GM18868 (cell line): ENCODE measurements at regions not wholly inside any gene's neighbourhood (a gene's known extent, or its start where the extent isn't known, plus 50 kb on each side); places are given as distances from the start of the nearest gene placed in this dataset.
"Not testable (repeated sequence)": the region's sequence is repeated elsewhere in the genome, so short reads cannot be mapped to it uniquely, and the experiment has no call there.

ENCODE experiments used
- ATAC-seq: cut with Tn5 transposase; IDR thresholded peaks from one replicate; pipeline ENCODE4 v1.9.1; 2021; ENCODE audit warnings: mild to moderate bottlenecking, moderate library complexity; ENCODE audit not compliant: unreplicated experiment

DNA sequence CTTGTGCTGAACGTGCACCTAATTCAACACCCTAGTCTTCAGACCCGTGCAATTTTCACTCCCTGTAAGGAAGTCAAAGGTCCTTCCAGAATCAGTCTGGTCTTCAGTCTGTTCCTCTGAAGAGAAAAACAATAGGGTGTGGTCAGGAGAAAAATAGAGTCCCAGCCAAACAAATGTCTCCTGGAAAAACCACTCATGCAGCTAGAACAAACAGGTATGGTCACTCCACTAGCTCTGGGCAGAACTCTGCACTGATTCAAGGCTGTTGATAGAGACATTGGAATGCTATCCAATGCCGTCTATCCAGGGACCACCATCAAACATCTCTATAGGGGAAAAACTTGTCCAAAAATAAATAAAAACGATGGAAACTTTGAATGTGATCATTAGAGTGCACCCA is 81.8 kb upstream of the MAP3K1 start:
- ATAC-seq: no peak

DNA sequence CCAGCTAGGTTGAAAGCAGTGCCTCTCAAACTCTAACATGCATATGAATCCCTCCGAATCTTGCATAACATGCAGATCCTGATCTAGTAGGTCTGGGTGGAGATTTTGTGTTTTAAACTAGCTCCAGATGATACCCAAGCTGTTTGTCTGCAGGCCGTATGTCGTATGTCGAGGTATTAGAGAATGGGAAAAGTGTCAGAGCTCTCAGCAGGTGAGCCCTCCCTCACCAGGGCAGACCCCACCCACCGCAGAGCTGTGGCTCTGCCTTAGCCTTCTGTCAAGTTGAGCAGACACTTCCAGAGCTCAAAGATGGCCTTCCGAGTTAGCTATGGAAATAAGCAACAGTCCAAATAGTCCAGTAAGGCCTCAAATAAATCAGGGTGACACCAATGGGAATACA is 83.2 kb upstream of the MAP3K1 start:
- ATAC-seq: no peak

DNA sequence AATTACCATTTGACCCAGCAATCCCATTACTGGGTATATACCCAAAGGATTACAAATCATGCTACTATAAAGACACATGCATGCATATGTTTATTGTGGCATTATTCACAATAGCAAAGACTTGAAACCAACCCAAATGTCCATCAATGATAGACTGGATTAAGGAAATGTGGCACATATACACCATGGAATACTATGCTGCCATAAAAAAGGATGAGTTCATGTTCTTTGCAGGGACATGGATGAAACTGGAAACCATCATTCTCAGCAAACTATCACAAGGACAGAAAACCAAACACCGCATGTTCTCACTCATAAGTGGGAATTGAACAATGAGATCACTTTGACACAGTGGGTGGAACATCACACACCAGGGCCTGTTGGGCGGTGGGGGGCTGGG is 83.9 kb upstream of the MAP3K1 start:
- not testable (repeated sequence) for ATAC-seq

DNA sequence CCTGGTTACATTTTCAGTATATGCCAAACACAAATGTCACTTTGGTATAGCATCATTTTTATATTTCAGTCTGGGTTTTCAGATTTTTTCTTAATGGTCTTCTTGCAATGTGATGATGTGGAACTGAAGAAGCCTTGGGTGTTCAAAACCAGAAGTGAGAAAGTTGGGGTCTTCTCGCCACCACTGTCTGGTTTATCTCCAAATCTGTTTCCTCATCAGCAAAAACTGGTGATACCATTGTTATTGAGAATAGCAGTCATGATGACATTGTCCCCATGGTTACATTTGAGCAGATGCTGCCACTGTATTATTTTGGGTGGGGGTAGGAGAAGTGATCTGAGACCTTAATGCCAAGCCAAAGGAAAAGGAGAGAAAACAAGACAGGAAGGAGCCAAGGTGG is 85.9 kb upstream of the MAP3K1 start:
- ATAC-seq: no peak

DNA sequence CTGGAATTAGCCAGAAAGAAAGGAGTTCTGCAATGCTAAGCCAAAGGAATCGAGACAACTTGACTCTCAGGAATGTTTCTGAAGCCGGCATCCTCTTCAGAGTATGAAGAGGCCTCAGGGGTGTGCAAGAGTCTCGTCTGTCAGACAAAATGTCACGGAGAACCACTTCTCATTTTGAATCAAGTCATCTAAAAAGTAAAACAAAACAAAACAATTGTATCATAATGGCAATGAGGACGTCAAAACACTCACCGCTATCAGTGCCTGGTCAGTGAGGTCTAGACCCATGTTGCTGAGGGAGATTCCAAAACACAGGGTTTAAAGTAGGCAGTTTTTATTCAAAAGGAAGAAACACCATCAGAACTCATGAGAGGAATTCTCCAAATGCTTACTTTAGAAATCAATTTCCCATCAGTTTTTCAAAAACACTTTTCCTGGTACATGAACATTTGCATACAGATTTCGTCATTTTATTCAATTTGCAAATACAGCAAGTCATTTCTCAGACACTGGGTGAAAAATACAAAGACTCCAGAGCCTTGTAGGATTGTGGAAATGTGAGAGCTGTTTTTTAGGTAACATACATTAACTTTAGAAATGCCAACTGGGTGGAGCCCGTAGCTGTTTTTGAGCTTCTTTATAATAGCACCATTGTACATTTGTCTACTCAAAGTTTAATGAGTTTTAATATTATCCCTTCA is 89.5 kb upstream of the MAP3K1 start:
- no peak for ATAC-seq

DNA sequence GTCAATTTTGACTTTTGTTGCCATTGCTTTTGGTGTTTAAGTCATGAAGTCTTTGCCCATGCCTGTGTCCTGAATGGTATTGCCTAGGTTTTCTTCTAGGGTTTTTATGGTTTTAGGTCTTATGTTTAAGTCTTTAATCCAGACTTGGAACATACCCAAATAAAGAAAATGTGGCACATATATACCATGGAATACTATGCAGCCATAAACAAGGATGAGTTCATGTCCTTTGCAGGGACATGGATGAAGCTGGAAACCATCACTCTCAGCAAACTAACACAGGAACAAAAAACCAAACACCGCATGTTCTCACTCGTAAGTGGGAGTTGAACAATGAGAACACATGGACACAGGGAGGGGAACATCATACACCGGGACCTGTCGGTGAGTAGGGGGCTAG is 90.5 kb upstream of the MAP3K1 start:
- not testable (repeated sequence) for ATAC-seq

DNA sequence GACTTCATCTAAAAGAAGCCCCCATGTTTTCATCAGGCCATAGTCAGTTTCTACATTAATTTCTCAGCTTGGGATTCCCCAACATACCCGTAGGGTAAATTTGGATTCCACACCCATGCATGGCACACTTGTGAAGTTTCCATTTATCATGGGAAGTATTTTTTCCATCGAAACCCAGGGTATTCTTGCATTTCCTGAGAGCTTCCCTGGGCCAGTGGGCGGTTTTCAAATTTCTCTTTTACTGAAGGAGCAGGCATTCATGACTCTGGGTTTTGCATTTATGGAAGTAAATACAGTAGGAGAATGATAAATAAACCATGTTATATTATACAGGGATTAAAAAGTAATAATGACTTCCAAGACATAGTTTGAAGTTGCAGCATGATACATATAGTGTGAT is 93.0 kb upstream of the MAP3K1 start:
- no peak for ATAC-seq

DNA sequence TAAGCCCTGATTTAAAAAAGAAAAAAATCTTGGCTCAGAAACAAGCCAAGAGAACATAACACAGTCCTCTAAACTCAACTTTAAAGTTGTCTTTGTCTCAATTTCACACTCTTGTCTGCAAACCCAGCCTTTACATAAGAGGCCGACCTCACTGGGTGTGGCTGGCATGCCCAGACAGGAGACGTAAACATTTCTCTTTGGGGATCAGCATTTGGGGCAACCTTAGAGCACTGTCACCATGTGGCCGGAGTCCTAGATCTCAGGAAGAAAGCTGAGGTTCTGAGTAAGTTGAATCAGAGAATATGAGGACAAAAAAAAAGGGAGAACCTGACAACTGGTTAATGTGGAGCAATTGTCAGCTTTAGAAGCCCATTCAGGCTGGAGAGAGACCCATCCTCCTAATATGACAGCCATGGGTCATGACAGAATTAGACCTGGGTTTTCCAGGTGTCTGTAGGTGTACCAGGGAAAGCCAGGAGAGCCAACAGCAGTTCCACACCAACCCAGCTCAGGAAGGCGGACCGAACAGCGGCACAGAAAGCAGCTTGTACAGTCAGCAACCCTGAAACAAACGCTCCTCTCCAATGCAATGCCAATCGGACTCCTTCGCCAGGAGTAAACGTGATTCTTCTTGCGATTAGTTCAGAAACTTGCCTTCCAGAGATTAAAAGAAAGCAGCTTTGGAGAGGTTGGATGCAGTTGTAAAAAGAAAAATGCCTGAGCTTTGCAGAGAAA is 97.9 kb upstream of the MAP3K1 start:
- ATAC-seq: no peak

DNA sequence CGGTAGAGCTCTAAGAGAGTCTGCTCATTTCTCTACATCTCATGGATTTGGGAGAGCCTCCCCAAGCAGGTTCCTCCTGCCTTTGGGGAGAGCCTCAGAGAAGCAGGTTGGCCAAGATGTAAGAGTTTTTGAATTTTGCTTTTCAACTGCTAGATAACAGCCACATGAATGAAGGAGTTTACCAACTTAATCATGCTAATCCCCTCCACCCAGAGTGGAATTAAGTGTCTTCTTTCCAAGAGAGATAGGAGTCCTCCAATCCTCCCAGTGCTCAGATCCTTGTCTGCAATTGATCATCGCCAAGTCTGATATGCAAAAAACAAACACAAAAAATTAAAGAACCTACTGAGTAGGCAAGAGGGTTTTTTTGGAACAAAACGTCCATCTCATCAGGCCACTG is 99.4 kb upstream of the MAP3K1 start:
- no peak for ATAC-seq

DNA sequence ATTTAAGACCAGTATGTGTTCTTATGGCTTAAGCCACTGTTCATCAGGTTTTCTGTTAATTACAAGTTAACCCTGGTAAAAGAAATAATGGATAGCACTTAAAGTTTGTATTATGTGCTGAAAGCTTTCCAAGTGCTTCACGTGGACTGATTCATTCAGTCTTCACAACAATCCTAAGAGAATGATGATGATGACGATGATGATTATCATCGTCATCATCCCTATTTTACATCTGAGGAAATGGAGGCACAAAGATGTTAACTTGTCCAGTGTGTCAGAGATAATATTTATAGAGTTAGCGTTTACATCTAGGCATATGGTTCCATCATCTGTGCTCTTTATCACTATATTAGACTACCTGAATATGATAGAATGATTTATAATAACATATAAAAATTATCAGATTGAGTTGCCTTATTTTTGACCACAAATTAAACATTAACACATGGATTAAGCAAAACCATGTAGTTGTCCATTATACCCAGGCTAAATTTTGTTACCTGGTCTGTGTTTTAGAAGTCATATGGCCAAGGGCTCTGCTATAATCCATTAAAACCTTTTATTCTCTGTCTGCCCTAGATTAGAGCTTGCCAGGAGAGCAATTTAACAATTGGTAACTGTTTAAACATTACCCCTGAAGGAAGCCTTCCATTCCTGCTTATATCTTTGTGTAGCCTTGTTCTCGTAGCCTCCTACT is 102.3 kb upstream of the MAP3K1 start:
- no peak for ATAC-seq

DNA sequence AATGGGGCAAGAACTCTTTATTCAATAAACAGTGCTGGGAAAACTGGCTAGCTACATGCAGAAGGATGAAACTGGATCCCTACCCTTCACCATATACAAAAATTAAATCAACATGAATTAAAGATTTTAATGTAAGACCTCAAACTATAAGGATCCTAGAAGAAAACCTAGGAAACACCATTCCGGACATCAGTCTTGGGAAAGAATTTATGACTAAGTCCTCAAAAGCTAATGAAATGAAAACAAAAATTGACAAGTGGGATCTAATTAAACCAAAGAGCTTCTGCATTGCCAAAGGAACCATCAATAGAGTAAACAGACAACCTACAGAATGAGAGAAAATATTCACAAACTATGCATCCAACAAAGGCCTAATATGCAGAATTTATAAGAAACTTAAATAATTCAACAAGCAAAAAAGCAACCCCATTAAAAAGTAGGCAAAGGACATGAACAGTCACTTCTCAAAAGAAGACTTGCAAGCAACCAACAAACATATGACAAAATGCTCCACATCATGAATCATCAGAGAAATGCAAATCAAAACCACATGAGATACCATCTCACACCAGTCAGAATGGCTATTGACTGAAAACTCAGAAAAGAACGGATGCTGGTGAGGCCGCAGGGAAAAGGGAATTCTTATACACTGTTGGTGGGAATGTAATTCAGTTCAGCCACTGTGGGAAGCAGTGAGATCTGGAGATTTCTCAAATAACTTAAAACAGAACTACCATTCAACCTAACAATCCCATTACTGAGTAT is 104.3 kb upstream of the MAP3K1 start:
- ATAC-seq: no peak

DNA sequence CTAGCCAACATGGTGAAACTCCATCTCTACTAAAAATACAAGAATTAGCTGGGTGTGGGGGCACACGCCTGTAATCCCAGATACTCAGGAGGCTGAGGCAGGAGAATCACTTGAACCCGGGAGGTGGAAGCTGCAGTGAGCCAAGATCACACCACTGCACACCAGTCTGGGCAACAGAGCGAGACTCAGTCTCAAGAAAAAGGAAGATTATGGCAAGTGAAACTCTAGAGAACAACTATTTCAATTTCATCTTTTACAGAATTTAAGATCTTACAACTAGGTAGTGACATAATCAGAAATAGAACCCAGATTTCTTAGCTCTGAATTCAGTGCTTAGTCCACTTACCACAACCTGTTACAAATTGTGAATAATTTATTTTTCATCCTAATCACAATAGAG is 108.8 kb upstream of the MAP3K1 start:
- ATAC-seq: no peak

DNA sequence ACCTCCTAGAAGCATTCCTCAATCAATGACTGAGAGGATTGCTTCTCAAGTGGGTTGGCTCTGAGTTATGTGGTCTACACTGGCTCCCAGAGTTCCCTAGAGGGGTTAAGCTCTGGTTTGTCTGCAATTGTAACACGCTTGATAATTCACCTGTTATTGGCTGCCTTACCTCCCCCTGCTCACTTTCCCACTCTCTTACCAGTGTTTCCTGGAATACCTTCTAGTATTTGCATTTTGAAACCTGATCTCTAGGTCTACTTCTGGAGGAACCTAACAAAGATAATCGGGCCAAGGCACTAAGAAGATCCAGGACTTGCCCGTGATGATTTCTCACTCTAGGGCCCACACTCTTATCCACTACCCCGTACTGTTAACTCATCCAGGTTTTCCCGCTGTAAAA is 110.1 kb upstream of the MAP3K1 start:
- ATAC-seq: no peak

DNA sequence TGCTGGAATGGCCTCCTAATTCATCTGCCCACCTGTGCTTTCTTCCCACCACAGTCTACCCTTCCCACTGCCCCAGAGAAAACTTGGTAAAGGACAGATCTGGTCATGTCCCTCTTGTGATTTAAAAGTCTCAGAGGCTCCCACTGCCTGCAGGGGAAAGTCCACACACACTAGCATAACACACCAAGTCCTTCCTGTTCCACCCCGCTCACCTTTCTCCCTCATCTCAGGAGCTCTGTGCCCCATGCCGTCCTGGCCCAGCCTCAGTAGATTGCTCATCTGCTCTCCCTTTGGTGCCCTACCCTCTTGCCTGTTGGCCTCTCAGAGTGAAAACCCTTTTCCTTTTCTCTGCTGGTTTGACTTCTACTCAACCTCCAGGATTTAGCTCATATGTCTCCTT is 111.4 kb upstream of the MAP3K1 start:
- ATAC-seq: no peak

DNA sequence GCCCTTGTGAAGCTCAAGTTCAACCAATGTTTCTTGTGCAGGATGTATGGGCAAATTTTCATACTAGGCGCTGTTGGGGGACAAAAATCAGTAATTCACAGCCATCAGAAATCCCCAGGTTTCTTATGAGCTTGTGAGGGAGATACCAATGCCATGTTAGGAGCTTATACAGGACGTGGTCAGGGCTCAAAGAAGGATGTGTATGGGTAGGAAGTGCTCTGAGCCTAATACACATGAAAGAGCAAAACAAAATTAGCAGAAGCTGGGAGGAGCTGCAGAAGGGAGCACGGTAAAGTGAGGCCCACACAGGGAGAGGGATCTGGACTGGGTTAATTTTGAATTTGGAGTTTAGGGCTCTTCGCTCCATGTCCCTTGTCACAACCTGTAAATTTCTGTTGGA is 114.6 kb upstream of the MAP3K1 start:
- no peak for ATAC-seq

DNA sequence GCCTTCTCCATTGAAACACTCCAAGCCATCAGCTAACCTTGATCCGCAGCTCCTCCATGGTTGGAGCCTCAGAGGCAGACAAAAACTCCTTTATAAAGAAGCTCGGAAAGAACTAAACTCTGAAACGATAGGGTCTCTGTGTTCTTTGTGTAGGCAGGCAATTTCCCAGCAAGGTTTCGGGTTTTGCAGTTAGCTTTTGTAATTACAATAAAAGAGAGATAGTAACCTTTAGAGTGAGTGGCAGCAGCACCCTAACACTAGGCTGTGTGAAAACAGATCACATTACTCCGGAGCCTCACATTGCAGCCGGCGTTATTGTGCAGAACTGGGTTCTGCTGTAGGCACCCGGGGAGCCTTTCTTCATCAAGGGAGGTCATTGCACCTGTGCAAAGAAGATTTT is 115.8 kb upstream of the MAP3K1 start:
- ATAC-seq: no peak

DNA sequence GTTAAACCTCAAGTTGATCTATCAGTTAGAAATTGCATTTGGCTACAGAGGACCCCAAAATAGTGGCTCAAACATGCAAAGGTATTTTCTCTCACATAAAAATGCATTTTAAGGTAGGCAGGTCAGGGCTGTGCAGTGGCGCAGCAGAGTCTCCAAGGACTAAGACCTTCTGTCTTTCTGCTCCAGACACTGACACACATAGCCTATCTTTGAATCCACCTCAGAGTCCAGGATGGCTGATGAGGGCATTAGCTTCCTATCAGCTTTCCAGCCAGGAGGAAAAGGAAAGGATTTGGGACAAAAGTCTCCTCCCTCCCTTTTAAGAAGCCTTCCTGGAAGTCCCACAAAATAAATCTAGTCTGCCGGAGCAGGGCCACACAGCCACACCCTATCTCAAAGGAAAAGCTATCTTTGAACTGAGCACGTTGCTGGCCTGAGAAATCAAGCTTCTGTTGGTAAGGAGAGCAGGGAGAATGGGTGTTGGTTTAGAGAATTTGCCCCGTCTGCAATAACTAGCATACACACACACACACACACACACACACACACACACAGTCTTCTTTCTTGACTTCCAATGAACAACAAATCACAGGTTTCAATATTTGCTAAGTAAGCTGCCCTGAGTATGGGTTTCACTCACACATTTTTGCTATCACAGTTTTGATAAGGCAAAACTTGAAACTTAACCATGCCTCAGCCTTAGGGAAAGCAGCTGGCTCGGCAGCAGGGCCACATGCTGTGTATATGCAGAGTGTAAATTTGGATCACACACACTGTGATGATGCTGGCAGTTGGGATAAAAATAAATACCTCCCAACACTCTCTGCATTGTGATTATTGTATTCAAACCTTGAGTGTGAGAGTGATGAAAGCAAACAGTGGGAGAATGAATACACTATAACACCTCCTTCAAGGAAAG is 116.6 kb upstream of the MAP3K1 start:
- no peak for ATAC-seq

DNA sequence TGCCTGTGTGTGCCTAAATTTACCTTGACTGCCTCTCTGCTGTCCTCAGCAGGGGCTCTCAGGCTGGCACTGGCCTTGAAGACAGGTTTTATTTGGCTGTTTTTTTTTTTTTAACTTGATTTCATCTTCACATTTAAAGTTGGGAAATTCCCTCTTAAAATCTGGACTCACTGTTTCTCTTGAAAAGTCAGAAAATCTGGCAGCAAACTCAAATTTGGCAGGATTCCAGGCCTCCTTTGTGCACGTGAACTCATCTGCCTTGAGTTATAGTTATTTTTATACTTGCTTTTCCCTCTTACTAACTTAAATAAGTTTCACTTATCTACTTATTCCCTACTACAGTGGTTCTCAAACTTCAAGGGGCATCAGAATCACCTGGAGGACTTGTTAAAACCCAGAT is 118.4 kb upstream of the MAP3K1 start:
- ATAC-seq: no peak

DNA sequence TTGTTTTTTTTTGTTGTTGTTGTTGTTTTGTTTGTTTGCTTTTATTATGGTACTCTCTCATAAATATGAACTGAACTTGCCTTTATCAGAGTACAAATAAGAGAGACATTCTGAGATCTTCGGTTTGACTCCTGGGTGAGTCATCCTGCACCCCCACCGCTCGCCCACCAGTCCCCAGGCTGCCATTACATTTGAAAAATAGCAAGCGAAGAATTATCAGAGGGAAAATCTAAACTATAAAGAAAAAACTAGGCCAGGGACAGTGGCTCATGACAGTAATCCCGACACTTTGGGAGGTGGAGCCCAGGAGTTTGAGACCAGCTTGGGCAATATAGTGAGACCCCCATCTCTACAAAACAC is 122.1 kb upstream of the MAP3K1 start:
- no peak for ATAC-seq
